GM21737 (cell line): ENCODE measurements at regions not wholly inside any gene's neighbourhood (a gene's known extent, or its start where the extent isn't known, plus 50 kb on each side); places are given as distances from the start of the nearest gene placed in this dataset.
A peak's percentile ranks its signal among the peaks of the same experiment; 100 is the strongest.

Source experiments
- ATAC-seq: cut with Tn5 transposase; IDR thresholded peaks from one replicate; pipeline ENCODE4 v1.9.1; 2021; ENCODE audit warnings: mild to moderate bottlenecking, moderate library complexity; ENCODE audit not compliant: unreplicated experiment

- ATAC-seq: no peak
Measured at GRCh38 chr4:152269448-152270191, 266.3 kb downstream of the FBXW7 start.

DNA sequence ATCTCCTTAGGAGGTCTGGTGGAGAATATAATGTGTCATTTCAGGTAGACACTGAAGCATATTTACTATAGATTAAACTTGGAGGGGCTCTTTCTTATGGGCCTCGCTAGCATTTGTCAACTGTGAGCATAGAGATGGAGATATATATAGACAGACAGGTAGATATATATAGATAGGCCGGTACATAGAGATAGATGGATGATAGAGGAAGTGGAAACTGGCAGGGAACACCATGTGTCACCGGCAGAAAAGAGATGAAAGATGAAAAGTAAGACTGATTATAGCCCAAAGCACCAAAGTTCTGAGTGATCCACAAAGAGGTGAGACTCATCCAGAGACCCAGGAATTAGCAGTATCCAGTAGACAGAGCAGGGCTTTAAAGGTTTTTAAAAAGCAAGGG is 268.1 kb downstream of the FBXW7 start:
- ATAC-seq: no peak

DNA sequence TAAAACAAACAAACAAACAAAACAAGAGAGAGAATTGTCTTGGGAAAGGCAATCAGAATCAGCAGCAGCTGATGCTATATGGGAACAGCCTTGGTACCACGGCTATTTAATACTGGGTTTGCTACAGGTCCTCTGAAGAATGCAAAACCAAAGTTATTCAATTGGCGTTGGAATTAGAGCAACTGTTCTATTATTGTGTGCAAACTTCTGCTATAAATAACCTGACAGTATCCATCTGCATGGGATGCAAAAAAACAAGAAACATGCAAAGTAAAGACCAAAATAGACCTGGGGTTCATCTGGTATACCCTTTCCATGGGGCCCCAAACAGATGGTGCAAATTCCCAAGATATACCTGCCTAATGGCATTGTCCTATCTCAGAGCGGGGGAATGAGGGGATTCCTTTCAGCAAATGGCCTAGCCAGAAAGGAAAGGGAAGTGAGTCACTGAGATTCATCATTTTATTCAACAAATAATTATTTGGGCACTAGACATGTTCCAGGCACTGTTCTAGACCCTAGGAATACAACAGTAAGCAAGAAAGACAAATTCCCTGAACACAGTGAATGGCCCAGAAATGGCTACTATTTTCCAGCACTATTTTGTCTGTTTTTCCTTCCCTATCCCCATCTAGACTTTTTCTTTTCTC is 268.9 kb downstream of the FBXW7 start:
- ATAC-seq: no peak

GRCh38 chr4:152265149-152265621 is 270.7 kb downstream of the FBXW7 start:
- ATAC-seq: no peak

- ATAC-seq: no peak
Measured at GRCh38 chr4:152264106-152264505, 271.8 kb downstream of the FBXW7 start.

GRCh38 chr4:152259866-152260265 is 276.0 kb downstream of the FBXW7 start:
- no peak for ATAC-seq

GRCh38 chr4:152258804-152259708 is 276.8 kb downstream of the FBXW7 start:
- ATAC-seq: no peak

- ATAC-seq: no peak
Measured at GRCh38 chr4:152258391-152258790, 277.5 kb downstream of the FBXW7 start.

DNA sequence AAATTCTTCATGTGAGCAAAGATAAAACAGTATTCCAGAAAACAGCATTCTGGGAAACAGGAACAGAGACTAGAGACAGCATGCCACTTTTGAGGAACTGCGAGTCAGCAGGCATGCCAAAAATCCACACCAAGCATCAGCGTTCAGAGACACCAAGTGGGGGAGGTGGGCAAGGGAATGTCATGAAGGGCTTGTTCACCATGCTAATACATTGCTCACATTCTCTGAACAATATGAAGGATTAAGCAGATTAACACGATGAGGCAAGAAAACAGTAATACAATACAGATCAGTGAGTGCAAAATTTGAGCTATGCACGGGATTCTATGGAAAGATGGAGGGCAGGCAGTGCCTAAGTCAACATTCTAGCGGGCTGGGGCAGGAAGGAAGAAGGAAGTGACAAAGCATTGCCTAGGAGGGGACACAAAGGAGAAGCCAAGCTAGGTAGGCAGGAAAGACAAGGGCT is 278.3 kb downstream of the FBXW7 start:
- ATAC-seq: no peak

DNA sequence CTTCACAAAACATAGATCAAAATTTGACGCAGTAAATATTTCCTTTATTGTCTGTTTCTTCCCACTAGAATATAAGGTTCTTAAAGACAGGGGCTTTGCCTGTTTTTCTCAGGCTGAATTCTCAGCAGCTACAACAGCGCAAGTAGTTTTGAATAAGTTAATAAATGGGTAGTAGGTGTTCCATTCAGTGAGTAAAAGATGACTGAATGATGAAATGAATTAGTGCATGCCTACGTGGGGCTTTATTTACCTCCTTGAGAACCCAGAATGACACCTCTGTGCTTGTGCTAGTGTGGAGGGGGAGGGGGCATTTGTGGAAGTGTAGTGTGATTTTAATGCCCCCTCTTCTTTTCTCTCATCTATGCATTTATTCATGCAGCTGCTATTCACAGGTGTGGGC is 278.9 kb downstream of the FBXW7 start:
- no peak for ATAC-seq

DNA sequence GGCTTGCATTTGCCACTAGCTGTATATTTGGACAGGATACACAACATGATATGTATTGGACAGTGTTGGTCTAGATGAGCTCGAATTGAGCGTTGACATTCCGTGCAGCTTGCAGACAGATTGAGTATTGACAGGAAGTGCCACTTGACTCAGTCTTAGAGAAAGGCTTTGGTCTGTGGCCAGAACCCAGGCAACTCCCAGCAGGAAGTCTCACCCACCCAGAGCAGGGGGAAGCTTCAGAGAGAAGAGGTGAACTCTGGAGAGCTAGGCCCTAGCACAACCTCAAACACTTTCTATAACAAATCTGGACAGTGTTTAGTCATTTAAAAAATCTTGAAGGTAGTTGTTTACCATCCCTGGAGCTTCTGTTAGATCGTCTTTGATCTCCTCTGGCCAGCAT is 280.5 kb downstream of the FBXW7 start:
- peak; percentile 90 for ATAC-seq

- no peak for ATAC-seq
Measured at GRCh38 chr4:152248347-152248746, 287.5 kb downstream of the FBXW7 start.

GRCh38 chr4:152247271-152247975 is 288.5 kb downstream of the FBXW7 start:
- no peak for ATAC-seq

DNA sequence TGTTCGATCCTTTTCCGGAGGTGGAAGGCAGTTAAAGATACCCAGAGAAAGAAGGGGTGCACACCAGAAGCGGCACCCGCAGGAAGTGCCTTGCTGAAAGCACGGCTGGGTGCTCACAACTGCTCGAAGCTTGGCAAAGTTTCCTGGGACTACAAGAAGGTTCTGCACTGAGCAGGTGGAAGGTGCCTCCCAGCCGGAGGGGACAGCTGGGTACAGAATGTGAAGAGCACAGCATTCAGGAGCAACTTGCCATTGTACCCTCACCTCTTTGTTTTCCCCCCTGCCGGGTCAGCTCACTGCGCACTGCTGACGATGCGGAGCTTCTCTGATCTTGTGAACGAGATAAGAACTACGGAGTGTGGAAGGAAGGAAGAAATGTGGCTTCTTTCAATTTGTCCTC is 289.2 kb downstream of the FBXW7 start:
- ATAC-seq: no peak

DNA sequence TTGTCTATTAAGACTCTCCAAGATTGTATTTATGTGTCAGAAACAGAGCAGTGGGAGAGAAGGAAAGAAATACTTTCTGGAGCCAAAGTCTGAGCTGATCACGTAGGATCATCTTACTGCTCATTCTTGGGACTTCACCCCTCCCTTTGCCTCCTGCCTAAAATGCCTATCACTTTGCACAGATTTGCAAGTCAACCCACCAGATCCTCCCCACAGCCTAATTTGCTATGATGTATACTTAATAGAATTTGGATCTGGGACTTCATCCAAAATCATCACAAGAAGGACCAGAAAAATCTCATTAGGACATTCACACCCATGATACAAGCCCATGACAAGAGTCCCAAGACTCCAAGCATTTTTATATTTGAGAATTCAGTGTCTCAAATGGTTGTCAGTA is 290.2 kb downstream of the FBXW7 start:
- no peak for ATAC-seq

DNA sequence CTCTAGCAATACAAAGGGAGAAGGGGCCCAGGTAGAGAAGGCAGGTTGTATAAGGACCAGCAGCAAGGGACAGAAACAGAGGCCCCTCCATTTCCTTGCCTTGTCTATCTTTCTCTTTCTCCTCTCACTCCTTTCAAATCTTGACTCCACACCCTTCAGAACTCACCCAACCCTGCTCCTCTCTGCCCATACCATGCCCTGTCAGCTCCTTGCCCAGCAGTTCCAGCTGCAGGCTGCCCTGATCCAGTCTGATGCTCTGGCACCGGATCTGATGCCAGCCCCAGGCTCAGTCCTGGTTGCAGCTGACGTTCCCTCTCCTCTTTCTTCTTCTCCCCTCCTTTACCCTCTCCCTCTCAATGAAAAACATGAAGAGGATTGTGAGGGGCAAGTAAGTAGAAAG is 291.2 kb downstream of the FBXW7 start:
- ATAC-seq: no peak

DNA sequence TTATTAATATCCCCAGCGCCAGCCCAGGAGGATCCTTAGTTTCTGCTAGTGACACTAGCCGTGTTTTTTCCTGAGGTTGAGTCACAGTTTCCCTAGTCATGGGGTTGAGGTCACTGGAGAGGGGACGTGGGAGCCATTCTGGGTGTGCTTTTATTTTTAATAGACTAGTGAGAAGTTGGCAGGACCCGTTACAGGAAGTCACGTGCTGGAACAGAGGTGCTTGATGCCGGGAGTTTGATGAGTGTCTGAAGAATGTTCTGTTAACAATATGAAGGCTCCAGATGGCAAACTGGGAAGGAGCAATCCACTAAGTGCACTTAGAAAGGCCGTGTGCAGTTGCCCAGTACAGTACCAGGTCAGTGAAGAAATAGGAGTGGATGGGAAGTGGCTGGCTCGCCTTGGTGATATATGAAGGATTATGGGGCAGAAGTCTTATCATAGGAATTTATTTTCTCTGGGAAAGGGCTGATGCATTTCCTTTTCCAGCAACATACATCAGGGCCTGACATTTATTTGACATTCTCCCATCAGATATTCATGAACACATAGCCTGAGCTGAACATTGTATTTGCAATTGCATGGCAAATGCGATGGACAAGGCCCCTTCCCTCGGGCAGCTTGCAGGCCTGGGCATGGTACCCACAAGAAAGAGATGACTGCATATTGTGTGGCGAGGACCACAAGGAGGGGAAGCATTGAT is 291.8 kb downstream of the FBXW7 start:
- ATAC-seq: no peak

DNA sequence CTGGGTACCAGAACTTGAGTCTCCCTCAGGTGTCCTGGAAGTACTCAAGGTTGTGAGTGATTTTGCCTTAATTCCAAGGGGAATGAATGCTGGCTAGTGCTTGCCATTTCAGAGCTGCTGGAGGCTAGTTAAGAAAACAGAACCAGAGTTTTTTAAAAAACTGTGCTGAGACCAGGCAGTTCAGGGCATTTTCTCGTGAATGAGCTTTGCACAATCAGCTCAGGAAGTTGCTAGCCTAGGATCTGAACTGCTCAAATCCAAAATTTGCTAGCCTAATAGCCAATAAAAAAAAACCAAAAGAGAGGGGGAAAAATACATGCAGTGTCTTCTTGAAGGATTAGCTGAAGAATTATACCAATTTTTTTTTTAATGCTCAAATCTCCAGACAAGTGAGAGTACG is 292.7 kb downstream of the FBXW7 start:
- no peak for ATAC-seq

- ATAC-seq: no peak
Measured at GRCh38 chr4:152240232-152240631, 295.7 kb downstream of the FBXW7 start.

- ATAC-seq: no peak
Measured at GRCh38 chr4:152239216-152239615, 296.7 kb downstream of the FBXW7 start.
